SK-N-SH (cell line): ENCODE measurements at regions not wholly inside any gene's neighbourhood (a gene's known extent, or its start where the extent isn't known, plus 50 kb on each side); places are given as distances from the start of the nearest gene placed in this dataset.
A peak's percentile ranks its signal among the peaks of the same experiment; 100 is the strongest.

Experiments used
- CTCF ChIA-PET: fragments of 300-600, 350-600 bp; formaldehyde crosslinking; extraction: SDS; loops from one replicate; lab custom pipeline; 2021; lab: Yijun Ruan, JAX
- POLR2A ChIA-PET: fragments of 350-600 bp; sonication (Branson Sonifier 250); formaldehyde crosslinking; extraction: SDS; loops from one replicate; lab custom pipeline; 2020; ENCODE audit warnings: antibody characterized with exemption, inconsistent platforms; lab: Yijun Ruan, JAX
- DNase-seq: peaks from one replicate; pipeline ENCODE4 v3.0.0; 2012
- H2AFZ ChIP-seq: fragments of 200-600 bp; sonication (generic); 2 replicates; pipeline ENCODE4 v1.8.1; 2016; ENCODE audit warnings: antibody characterized with exemption, mild to moderate bottlenecking, low read depth
- H3F3A ChIP-seq: fragments of 200-600 bp; sonication (generic); replicated peaks from 2 replicates; pipeline ENCODE3; 2016; ENCODE audit warnings: antibody characterized with exemption, mild to moderate bottlenecking; ENCODE audit not compliant: insufficient read depth
- H3K27ac ChIP-seq, 2 experiments: fragments of 200-500 bp in 1 of 2; fragments of 200-600 bp in 1 of 2; sonication (Bioruptor generic) in 1 of 2; sonication (generic), shearing (Covaris generic) in 1 of 2; 2 replicates each; pipeline versions ENCODE4 v1.5.1 to v1.6.1; 2014 to 2016; ENCODE audit warnings: low read depth in 2 of 2, inconsistent platforms in 1 of 2, low read length in 1 of 2, mild to moderate bottlenecking in 1 of 2, mixed read lengths in 1 of 2
- H3K27me3 ChIP-seq: fragments of 200-600 bp; sonication (generic), shearing (Covaris generic); 2 replicates; pipeline ENCODE4 v1.6.1; 2016; ENCODE audit warnings: mixed run types; ENCODE audit not compliant: insufficient read depth
- H3K36me3 ChIP-seq, 2 experiments: fragments of 200-500 bp in 1 of 2; fragments of 200-600 bp in 1 of 2; sonication (Bioruptor generic) in 1 of 2; sonication (generic) in 1 of 2; replicated peaks in 1 of 2; 2 replicates each; pipeline versions ENCODE3 to v1.5.1; 2014 to 2016; ENCODE audit warnings: low read length in 1 of 2, mild to moderate bottlenecking in 1 of 2; ENCODE audit not compliant: insufficient read depth in 2 of 2, control insufficient read depth in 1 of 2
- H3K4me1 ChIP-seq, 2 experiments: fragments of 200-500 bp in 1 of 2; fragments of 200-600 bp in 1 of 2; sonication (Bioruptor generic) in 1 of 2; sonication (generic), shearing (Covaris generic) in 1 of 2; 2 replicates each; pipeline versions ENCODE4 v1.5.1 to v1.6.1; 2014 to 2016; ENCODE audit warnings: low read depth in 1 of 2, low read length in 1 of 2, mixed run types in 1 of 2; ENCODE audit not compliant: insufficient read depth in 2 of 2, control insufficient read depth in 1 of 2
- H3K4me2 ChIP-seq: fragments of 200-600 bp; sonication (generic), shearing (Covaris generic); 2 replicates; pipeline ENCODE4 v1.6.1; 2017; ENCODE audit warnings: mixed run types
- H3K4me3 ChIP-seq, 2 experiments: fragments of 200-500 bp in 1 of 2; fragments of 200-600 bp in 1 of 2; sonication (Bioruptor generic) in 1 of 2; sonication (generic), shearing (Covaris generic) in 1 of 2; 2 replicates each; pipeline versions ENCODE4 v1.5.1 to v1.8.1; 2014 to 2016; ENCODE audit warnings: low read depth in 2 of 2, inconsistent platforms in 1 of 2, low read length in 1 of 2, mild to moderate bottlenecking in 1 of 2, mixed read lengths in 1 of 2, moderate library complexity in 1 of 2
- H3K79me2 ChIP-seq: fragments of 200-600 bp; sonication (generic); 2 replicates; pipeline ENCODE4 v1.8.1; 2017; ENCODE audit warnings: mild to moderate bottlenecking; ENCODE audit not compliant: insufficient read depth
- H3K9ac ChIP-seq: fragments of 200-600 bp; sonication (generic); 2 replicates; pipeline ENCODE4 v1.6.1; 2017; ENCODE audit warnings: mixed run types
- H3K9me2 ChIP-seq: fragments of 200-600 bp; sonication (generic); 2 replicates; pipeline ENCODE4 v1.6.1; 2017; ENCODE audit warnings: mixed run types
- H3K9me3 ChIP-seq: fragments of 200-600 bp; sonication (generic); 2 replicates; pipeline ENCODE4 v1.6.1; 2017; ENCODE audit warnings: mixed run types, mild to moderate bottlenecking, moderate library complexity
- H4K20me1 ChIP-seq: fragments of 200-600 bp; sonication (generic); 2 replicates; pipeline ENCODE4 v1.6.1; 2017; ENCODE audit warnings: mild to moderate bottlenecking, mixed run types; ENCODE audit not compliant: insufficient read depth
- CHD2 ChIP-seq: fragments of 150-350 bp; IDR thresholded peaks from 2 replicates; pipeline ENCODE4 v1.6.1; 2018; ENCODE audit warnings: low read length; ENCODE audit not compliant: partially characterized antibody
- EZH2phosphoT487 ChIP-seq: fragments of 200-600 bp; sonication (generic); IDR thresholded peaks from 2 replicates; pipeline ENCODE4 v1.6.1; 2017; ENCODE audit warnings: low read depth, mixed run types, mild to moderate bottlenecking, antibody characterized with exemption, moderate library complexity, borderline replicate concordance
- GATA2 ChIP-seq: sonication (generic); formaldehyde crosslinking; IDR thresholded peaks from 2 replicates; pipeline ENCODE4 v1.5.0; 2020; ENCODE audit warnings: mild to moderate bottlenecking, missing genetic modification reagents
- JUND ChIP-seq: IDR thresholded peaks from 2 replicates; pipeline ENCODE4 v1.4.0; 2012
- MEF2A ChIP-seq: IDR thresholded peaks from 2 replicates; pipeline ENCODE4 v1.4.0; 2012; ENCODE audit warnings: low read depth, borderline replicate concordance
- POLR2AphosphoS5 ChIP-seq: IDR thresholded peaks from 2 replicates; pipeline ENCODE4 v1.6.1; 2012; ENCODE audit warnings: low read depth, low read length
- RAD21 ChIP-seq: IDR thresholded peaks from 2 replicates; pipeline ENCODE4 v1.6.1; 2012; ENCODE audit warnings: mild to moderate bottlenecking, low read length
- RCOR1 ChIP-seq: fragments of 150-350 bp; IDR thresholded peaks from 2 replicates; pipeline ENCODE4 v1.6.1; 2017; ENCODE audit warnings: antibody characterized with exemption, low read length
- SMC3 ChIP-seq: IDR thresholded peaks from 2 replicates; pipeline ENCODE4 v1.6.1; 2012; ENCODE audit warnings: low read depth, low read length, improper control_type of control experiment
- TCF12 ChIP-seq: IDR thresholded peaks from 2 replicates; pipeline ENCODE4 v1.4.0; 2012
- YY1 ChIP-seq: IDR thresholded peaks from 2 replicates; pipeline ENCODE4 v1.4.0; 2012; ENCODE audit warnings: low read depth, mild to moderate bottlenecking
- WGBS: methylation state at CpG from one replicate; pipeline ENCODE4 v1.1.6; 2017; ENCODE audit warnings: low lambda C conversion rate; 5-methylcytosine and 5-hydroxymethylcytosine counted together
- TF ChIP-seq, protein P1 (sequence below): IDR thresholded peaks from 2 replicates; pipeline ENCODE4; 2012
- TF ChIP-seq, protein P2 (sequence below): fragments of 200-600 bp; sonication (generic); IDR thresholded peaks from 2 replicates; pipeline ENCODE4 v1.6.1; 2017; ENCODE audit warnings: antibody characterized with exemption, mild to moderate bottlenecking, moderate library complexity
- TF ChIP-seq, protein P3 (sequence below): IDR thresholded peaks from 2 replicates; pipeline ENCODE4 v1.4.0; 2012; ENCODE audit warnings: low read depth, borderline replicate concordance
- TF ChIP-seq, protein P4 (sequence below): IDR thresholded peaks from 2 replicates; pipeline ENCODE4 v1.4.0; 2012; ENCODE audit warnings: low read depth
- TF ChIP-seq, protein P5 (sequence below): IDR thresholded peaks from 2 replicates; pipeline ENCODE4 v1.4.0; 2012; ENCODE audit warnings: low read depth, borderline replicate concordance

DNA sequence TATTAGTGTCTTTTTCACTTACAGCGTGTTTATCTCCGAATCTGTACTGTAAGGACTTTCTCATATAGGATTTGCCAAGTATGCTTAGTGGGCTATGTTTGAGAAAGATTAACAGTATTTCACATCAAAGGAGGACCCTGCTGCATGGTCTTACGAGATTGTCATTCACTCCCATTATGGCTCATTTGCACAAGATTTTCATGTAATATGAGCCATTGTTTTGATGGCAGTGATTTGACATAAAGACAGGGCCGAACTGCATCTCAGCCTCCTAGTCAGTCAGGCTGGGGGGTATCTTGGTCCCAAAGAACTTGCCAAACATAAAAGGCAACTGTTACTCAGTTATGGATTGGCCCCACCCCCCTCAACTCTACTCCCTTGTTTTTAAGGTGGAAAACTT lies 205.9 kb downstream of the ZIC1 start:
- Histone ChIP-seq H3K27ac (no peak overlapping the region), H3K4me1 (no peaks in the 10 kb centered on the region), H3K79me2 (no peaks in the 10 kb centered on the region), H3K9me3 (no peaks in the 10 kb centered on the region), H4K20me1 (no peaks in the 10 kb centered on the region), H3K36me3 (no peaks in the 10 kb centered on the region), H3K9me2 (no peaks in the 10 kb centered on the region), H3K9ac (no peak overlapping the region), H3K27me3 (no peaks in the 10 kb centered on the region), H3K4me2 (no peak overlapping the region), H3F3A (no peaks in the 10 kb centered on the region), H3K4me3 (no peak overlapping the region), H2AFZ (no peak overlapping the region)
- TF ChIP-seq, protein P1, sequence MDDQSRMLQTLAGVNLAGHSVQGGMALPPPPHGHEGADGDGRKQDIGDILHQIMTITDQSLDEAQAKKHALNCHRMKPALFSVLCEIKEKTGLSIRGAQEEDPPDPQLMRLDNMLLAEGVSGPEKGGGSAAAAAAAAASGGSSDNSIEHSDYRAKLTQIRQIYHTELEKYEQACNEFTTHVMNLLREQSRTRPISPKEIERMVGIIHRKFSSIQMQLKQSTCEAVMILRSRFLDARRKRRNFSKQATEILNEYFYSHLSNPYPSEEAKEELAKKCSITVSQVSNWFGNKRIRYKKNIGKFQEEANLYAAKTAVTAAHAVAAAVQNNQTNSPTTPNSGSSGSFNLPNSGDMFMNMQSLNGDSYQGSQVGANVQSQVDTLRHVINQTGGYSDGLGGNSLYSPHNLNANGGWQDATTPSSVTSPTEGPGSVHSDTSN, result no peak
- TF ChIP-seq RAD21, result no peak
- TF ChIP-seq CHD2, result no peak
- DNase-seq, result no peak
- POLR2A ChIA-PET, result no interaction called here
- WGBS, result 80% methylated on average over 4 of the region's 4 CpGs
- CTCF ChIA-PET, result no interaction called here

DNA sequence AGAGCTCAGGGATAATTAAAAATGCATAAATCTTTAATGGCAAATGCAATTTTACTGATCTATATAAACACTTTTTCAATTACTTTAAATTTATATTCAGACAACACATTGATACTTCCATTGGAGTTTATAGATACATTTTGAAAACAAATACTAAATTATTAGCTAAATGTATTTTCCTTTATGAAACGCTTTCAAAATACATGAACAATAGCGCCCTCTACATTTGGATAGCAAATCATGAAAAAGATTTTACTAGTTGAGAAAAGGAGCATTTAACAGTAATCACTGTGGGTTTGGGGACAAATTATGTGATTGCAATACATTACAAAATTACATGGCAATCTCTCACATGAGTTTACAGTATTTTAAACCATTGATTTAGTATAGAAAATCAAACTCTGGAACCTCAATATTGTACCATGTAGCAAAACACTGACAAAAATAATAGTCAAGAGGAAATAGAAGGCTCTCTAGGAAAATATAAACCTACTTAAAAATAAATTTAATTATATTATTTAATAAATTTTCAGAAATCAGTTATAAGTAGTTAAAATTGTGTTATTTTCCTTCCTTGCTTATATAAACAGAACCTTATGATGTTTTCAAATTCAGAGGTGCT lies 207.9 kb downstream of the ZIC1 start:
- H2AFZ ChIP-seq, result no peak overlapping the region
- DNase-seq, result peak; percentile 4
- H3K79me2 ChIP-seq, result no peaks in the 10 kb centered on the region
- no peaks in the 10 kb centered on the region for H3F3A ChIP-seq
- no peaks in the 10 kb centered on the region for H4K20me1 ChIP-seq
- no peak overlapping the region for H3K9ac ChIP-seq
- WGBS, result 2% methylated on average over 2 of the region's 2 CpGs
- CTCF ChIA-PET, result interaction anchor here (0.7 to 1.7 kb wide), 15 partner anchors 9 to 1226 kb away, joined by 3 to 11 read pairs (median 4); no protein-coding TSS in a partner anchor
- no peak overlapping the region for H3K4me3 ChIP-seq
- no peaks in the 10 kb centered on the region for H3K4me1 ChIP-seq
- TF ChIP-seq POLR2AphosphoS5 (no peak), EZH2phosphoT487 (no peak), RAD21 (peak; percentile 62), SMC3 (peak; percentile 29)
- TF ChIP-seq, protein P2, sequence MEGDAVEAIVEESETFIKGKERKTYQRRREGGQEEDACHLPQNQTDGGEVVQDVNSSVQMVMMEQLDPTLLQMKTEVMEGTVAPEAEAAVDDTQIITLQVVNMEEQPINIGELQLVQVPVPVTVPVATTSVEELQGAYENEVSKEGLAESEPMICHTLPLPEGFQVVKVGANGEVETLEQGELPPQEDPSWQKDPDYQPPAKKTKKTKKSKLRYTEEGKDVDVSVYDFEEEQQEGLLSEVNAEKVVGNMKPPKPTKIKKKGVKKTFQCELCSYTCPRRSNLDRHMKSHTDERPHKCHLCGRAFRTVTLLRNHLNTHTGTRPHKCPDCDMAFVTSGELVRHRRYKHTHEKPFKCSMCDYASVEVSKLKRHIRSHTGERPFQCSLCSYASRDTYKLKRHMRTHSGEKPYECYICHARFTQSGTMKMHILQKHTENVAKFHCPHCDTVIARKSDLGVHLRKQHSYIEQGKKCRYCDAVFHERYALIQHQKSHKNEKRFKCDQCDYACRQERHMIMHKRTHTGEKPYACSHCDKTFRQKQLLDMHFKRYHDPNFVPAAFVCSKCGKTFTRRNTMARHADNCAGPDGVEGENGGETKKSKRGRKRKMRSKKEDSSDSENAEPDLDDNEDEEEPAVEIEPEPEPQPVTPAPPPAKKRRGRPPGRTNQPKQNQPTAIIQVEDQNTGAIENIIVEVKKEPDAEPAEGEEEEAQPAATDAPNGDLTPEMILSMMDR, result peak; percentile 77
- TF ChIP-seq, all 33 proteins: peak for 3
- Histone ChIP-seq H3K27me3 (no peaks in the 10 kb centered on the region), H3K27ac (no peak overlapping the region), H3K9me3 (no peaks in the 10 kb centered on the region), H3K4me2 (no peak overlapping the region), H3K36me3 (no peaks in the 10 kb centered on the region), H3K9me2 (no peaks in the 10 kb centered on the region)
- POLR2A ChIA-PET, result interaction anchor here (1.0 kb wide), 1 partner anchor 225 kb away, joined by 3 read pairs; no protein-coding TSS in a partner anchor

DNA sequence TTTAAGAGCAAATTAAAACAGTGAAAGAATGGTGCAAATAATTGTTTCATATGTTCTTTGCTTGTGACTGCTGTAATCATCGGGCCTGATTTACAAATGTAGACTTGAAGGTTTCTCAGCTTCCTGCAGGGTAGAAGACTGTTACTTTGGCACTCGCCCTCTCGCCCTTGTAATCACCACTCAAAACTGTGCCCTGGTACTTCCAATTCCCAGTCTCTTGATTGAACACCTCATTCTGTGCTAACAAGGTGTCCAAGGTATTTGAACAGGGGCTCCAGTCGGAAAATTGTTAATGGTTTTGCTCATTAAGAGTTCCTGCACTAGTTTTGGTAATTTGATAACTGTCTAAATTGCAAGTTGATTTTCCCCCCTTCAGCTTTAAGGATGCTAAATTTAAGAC lies 209.5 kb downstream of the ZIC1 start:
- H3K27ac ChIP-seq, result no peak overlapping the region
- H3K4me3 ChIP-seq, result no peak overlapping the region
- TF ChIP-seq GATA2 (CRISPR knock-in tag) (no peak), MEF2A (no peak), POLR2AphosphoS5 (no peak), RCOR1 (no peak), TCF12 (no peak), JUND (no peak), YY1 (no peak)
- TF ChIP-seq, protein P3, sequence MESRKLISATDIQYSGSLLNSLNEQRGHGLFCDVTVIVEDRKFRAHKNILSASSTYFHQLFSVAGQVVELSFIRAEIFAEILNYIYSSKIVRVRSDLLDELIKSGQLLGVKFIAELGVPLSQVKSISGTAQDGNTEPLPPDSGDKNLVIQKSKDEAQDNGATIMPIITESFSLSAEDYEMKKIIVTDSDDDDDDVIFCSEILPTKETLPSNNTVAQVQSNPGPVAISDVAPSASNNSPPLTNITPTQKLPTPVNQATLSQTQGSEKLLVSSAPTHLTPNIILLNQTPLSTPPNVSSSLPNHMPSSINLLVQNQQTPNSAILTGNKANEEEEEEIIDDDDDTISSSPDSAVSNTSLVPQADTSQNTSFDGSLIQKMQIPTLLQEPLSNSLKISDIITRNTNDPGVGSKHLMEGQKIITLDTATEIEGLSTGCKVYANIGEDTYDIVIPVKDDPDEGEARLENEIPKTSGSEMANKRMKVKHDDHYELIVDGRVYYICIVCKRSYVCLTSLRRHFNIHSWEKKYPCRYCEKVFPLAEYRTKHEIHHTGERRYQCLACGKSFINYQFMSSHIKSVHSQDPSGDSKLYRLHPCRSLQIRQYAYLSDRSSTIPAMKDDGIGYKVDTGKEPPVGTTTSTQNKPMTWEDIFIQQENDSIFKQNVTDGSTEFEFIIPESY, result no peak
- TF ChIP-seq, protein P4, sequence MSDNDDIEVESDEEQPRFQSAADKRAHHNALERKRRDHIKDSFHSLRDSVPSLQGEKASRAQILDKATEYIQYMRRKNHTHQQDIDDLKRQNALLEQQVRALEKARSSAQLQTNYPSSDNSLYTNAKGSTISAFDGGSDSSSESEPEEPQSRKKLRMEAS, result no peak
- TF ChIP-seq, protein P5, sequence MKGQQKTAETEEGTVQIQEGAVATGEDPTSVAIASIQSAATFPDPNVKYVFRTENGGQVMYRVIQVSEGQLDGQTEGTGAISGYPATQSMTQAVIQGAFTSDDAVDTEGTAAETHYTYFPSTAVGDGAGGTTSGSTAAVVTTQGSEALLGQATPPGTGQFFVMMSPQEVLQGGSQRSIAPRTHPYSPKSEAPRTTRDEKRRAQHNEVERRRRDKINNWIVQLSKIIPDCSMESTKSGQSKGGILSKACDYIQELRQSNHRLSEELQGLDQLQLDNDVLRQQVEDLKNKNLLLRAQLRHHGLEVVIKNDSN, result no peak
- H4K20me1 ChIP-seq, result no peaks in the 10 kb centered on the region
- ChIA-PET CTCF (interaction anchor here (0.6 to 1.0 kb wide), 2 partner anchors 12 to 226 kb away, joined by 3 to 4 read pairs; no protein-coding TSS in a partner anchor), POLR2A (no interaction called here)
- no peaks in the 10 kb centered on the region for H3K27me3 ChIP-seq
- no peaks in the 10 kb centered on the region for H3K9me2 ChIP-seq
- no peaks in the 10 kb centered on the region for H3K4me1 ChIP-seq
- H3K9ac ChIP-seq, result no peak overlapping the region
- no peak for DNase-seq
- H3K79me2 ChIP-seq, result no peaks in the 10 kb centered on the region
- no peak overlapping the region for H3K4me2 ChIP-seq
- H3F3A ChIP-seq, result no peaks in the 10 kb centered on the region
- H3K36me3 ChIP-seq, result no peaks in the 10 kb centered on the region
- WGBS, result 62% methylated on average over 4 of the region's 4 CpGs
- no peak overlapping the region for H2AFZ ChIP-seq
- H3K9me3 ChIP-seq, result no peaks in the 10 kb centered on the region
